ENCODE measurements at regions not wholly inside any gene's neighbourhood (a gene's known extent, or its start where the extent isn't known, plus 50 kb on each side); places are given as distances from the start of the nearest gene placed in this dataset.
"Not testable (repeated sequence)": the region's sequence is repeated elsewhere in the genome, so short reads cannot be mapped to it uniquely, and the experiment has no call there.

DNA sequence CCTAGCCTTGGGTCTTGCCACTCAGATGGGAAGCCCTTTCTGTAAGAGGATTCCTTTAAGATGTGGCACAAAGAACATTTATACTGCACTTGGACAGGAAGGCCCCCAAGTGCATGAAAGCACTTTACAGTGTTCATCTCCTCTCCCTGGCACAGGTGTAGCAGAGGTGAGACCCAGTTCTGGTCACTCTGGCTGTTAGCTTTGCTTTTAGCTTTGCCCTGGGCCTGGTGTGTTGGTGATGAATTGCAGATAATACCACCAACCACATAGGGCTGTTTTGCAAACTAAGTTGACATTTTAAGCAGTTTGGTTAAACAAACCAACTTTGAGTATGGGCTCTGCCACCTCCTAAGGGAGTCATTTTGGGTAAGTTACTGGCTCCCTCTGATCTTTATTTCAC lies 296.3 kb downstream of the BCL2L11 start:
- Mint-ChIP-seq H3K36me3 (ENCODE audit: low read depth) (peaks cover 11% of the 10 kb centered on the region), H3K4me1 (ENCODE audit: low read depth) (peaks cover 20% of the 10 kb centered on the region)
- H3K27ac Mint-ChIP-seq; H3K9me3 Mint-ChIP-seq; H3K27me3 Mint-ChIP-seq (ENCODE audit: low read depth); H3K4me3 Mint-ChIP-seq: not testable (repeated sequence)

- H3K27me3 Mint-ChIP-seq (ENCODE audit: low read depth); H3K9me3 Mint-ChIP-seq; H3K4me3 Mint-ChIP-seq; H3K27ac Mint-ChIP-seq: not testable (repeated sequence)
- peaks cover 16% of the 10 kb centered on the region for H3K4me1 Mint-ChIP-seq (ENCODE audit: low read depth)
- H3K36me3 Mint-ChIP-seq (ENCODE audit: low read depth): peaks cover 12% of the 10 kb centered on the region
These were observed 297.6 kb downstream of the BCL2L11 start for GRCh38 chr2:111418091-111418875.

- H3K36me3 Mint-ChIP-seq (ENCODE audit: low read depth): peaks cover 12% of the 10 kb centered on the region
- H3K27ac Mint-ChIP-seq; H3K9me3 Mint-ChIP-seq; H3K27me3 Mint-ChIP-seq (ENCODE audit: low read depth): not testable (repeated sequence)
- peak overlapping the region; percentile 19 for H3K4me3 Mint-ChIP-seq
- H3K4me1 Mint-ChIP-seq (ENCODE audit: low read depth): peaks cover 15% of the 10 kb centered on the region
These were observed 299.4 kb downstream of the BCL2L11 start for GRCh38 chr2:111420074-111420473.

- not testable (repeated sequence) for H3K27ac Mint-ChIP-seq
These were observed 300.1 kb downstream of the BCL2L11 start for GRCh38 chr2:111420835-111421234.

DNA sequence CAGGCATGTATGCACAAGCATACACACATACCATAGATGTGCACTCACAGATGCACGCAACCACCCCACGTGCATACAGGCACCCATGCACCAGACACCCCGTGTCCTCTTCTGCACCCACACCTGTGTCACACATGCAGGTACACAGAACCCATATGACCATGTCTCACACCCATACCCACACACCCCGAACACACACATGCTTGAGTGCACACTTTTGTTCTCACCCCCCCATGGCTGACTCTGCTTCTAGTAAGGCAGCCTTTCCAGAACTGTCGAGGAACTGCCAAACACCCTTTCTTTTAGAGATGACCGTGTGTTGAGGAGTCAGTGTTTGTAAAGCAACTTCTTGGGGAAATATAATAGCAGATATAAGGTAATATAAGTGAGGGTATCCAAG lies 301.2 kb downstream of the BCL2L11 start:
- Mint-ChIP-seq H3K4me1 (ENCODE audit: low read depth) (peaks cover 22% of the 10 kb centered on the region), H3K36me3 (ENCODE audit: low read depth) (peaks cover 13% of the 10 kb centered on the region)
- not testable (repeated sequence) for H3K9me3 Mint-ChIP-seq; H3K27ac Mint-ChIP-seq; H3K4me3 Mint-ChIP-seq; H3K27me3 Mint-ChIP-seq (ENCODE audit: low read depth)

More at GRCh38 chr2:111420835-111421234, 300.1 kb downstream of the BCL2L11 start:
- not testable (repeated sequence) for H3K4me3 Mint-ChIP-seq; H3K27me3 Mint-ChIP-seq (ENCODE audit: low read depth); H3K9me3 Mint-ChIP-seq
- H3K36me3 Mint-ChIP-seq (ENCODE audit: low read depth): peaks cover 14% of the 10 kb centered on the region
- H3K4me1 Mint-ChIP-seq (ENCODE audit: low read depth): peaks cover 20% of the 10 kb centered on the region

- not testable (repeated sequence) for H3K27ac Mint-ChIP-seq, H3K4me3 Mint-ChIP-seq
These were observed 301.8 kb downstream of the BCL2L11 start for GRCh38 chr2:111422562-111422961.

DNA sequence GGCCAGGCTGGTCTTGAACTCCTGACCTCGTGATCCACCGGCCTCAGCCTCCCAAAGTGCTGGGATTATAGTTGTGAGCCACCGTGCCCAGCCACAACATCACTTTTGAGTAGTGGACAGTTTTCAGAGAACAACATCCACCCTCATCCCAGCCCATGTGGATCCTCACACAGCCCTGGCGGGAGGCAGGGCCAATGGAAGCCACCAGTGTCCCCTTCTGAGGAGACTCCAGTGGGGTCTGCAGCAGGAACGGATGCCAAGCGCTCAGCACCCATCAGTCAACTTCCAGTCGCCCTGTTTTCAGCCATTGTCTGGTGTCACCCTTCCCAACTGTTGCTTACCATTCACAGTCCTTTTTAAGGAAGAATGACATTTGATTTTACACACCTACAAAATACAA lies 302.5 kb downstream of the BCL2L11 start:
- Mint-ChIP-seq H3K4me1 (ENCODE audit: low read depth) (peaks cover 22% of the 10 kb centered on the region), H3K36me3 (ENCODE audit: low read depth) (peaks cover 18% of the 10 kb centered on the region)
- not testable (repeated sequence) for H3K27me3 Mint-ChIP-seq (ENCODE audit: low read depth); H3K9me3 Mint-ChIP-seq; H3K27ac Mint-ChIP-seq; H3K4me3 Mint-ChIP-seq

More at GRCh38 chr2:111422562-111422961, 301.8 kb downstream of the BCL2L11 start:
- Mint-ChIP-seq H3K4me1 (ENCODE audit: low read depth) (peaks cover 22% of the 10 kb centered on the region), H3K36me3 (ENCODE audit: low read depth) (peaks cover 18% of the 10 kb centered on the region)
- not testable (repeated sequence) for H3K9me3 Mint-ChIP-seq; H3K27me3 Mint-ChIP-seq (ENCODE audit: low read depth)

DNA sequence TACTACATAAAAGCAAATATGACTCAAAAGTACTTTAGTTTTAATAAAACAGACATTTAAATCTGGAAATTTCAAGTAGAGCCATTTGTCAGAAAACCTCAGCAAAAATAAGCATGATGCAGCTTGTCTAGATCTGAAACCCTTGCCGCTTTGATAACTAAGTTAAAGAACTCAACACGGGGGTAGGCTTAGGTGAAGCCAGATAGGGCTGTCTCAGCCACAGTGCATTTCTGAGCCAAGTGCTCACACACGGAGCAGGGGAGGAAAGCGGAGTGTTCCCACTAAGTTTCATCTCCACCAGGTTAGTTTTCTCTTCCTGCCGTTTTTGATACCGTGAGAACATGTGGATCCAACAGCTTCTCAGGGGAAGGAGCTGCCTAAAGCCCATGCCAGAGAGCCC lies 303.5 kb downstream of the BCL2L11 start:
- Mint-ChIP-seq H3K36me3 (ENCODE audit: low read depth) (peaks cover 24% of the 10 kb centered on the region), H3K4me1 (ENCODE audit: low read depth) (peaks cover 28% of the 10 kb centered on the region)
- H3K27ac Mint-ChIP-seq; H3K27me3 Mint-ChIP-seq (ENCODE audit: low read depth); H3K9me3 Mint-ChIP-seq; H3K4me3 Mint-ChIP-seq: not testable (repeated sequence)

GRCh38 chr2:111424851-111425309 lies 304.2 kb downstream of the BCL2L11 start:
- H3K36me3 Mint-ChIP-seq (ENCODE audit: low read depth): peaks cover 25% of the 10 kb centered on the region

DNA sequence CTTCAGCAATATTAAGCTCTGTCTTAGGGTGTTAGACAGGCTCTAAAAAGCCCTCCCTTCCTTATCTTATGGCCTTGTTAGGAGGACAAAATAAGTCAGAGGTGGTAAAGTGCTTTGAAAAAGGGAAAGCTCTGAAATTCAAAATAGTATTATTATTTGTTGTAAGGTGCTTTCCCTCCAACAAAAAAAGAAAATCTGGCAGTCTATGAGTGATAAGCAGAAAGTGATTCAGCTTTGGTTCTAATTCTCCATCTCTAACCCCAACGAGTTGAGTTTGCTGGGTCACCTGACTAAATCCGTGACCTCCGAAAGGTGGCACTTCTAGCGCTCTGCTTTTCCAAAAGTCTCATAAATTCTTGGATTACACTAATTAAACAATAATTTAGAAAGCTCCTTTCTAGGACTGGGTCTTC lies 305.1 kb downstream of the BCL2L11 start:
- Mint-ChIP-seq H3K36me3 (ENCODE audit: low read depth) (peaks cover 22% of the 10 kb centered on the region), H3K27ac (peak overlapping the region; percentile 45)

More at GRCh38 chr2:111424851-111425309, 304.2 kb downstream of the BCL2L11 start:
- Mint-ChIP-seq H3K4me1 (ENCODE audit: low read depth) (peaks cover 30% of the 10 kb centered on the region), H3K4me3 (peak overlapping the region; percentile 17)
- not testable (repeated sequence) for H3K9me3 Mint-ChIP-seq; H3K27ac Mint-ChIP-seq; H3K27me3 Mint-ChIP-seq (ENCODE audit: low read depth)

DNA sequence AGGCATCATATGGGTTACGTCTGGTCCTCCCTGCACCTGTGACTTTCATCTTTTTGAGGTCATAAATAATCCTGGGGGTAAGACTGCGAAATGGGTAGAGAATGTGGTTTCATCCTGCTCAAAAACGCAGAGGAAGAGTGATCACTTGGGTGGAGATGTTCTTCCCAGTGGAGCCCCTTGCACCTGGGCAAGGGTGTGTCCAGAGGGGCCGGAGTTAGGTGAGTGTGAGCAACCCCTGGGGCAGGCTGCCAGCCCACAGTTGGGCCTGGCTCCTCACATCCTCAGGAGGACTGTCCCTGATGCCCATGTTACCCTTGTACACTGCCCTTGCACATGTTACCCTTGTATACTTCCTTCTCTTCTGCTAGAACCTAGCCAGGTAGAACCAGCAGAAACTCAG lies 306.6 kb downstream of the BCL2L11 start:
- Mint-ChIP-seq H3K4me1 (ENCODE audit: low read depth) (peaks cover 27% of the 10 kb centered on the region), H3K27ac (peak overlapping the region; percentile 39), H3K36me3 (ENCODE audit: low read depth) (peaks cover 25% of the 10 kb centered on the region)
- H3K9me3 Mint-ChIP-seq; H3K27me3 Mint-ChIP-seq (ENCODE audit: low read depth); H3K4me3 Mint-ChIP-seq: not testable (repeated sequence)

More for the DNA sequence above, 305.1 kb downstream of the BCL2L11 start:
- not testable (repeated sequence) for H3K4me3 Mint-ChIP-seq; H3K27me3 Mint-ChIP-seq (ENCODE audit: low read depth); H3K9me3 Mint-ChIP-seq
- H3K4me1 Mint-ChIP-seq (ENCODE audit: low read depth): peaks cover 25% of the 10 kb centered on the region

DNA sequence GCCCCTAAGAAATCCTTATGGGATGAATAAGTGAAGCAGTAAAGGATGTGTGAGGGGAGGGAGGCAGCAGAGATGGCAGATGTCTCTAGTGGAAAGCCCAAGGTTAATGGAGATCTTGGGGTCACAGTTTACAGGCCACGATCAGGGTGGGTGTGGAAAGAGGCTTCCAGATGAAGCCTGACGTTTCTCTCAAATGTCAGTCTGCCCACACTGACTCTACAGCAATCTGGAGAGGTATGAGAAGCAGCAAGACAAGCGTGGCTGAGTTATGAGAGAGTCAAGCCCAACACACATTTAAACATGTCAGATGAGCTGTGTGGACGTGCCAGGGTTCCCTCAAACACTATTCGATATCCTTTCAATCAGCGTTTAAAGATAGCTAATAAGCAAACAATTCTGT lies 308.2 kb downstream of the BCL2L11 start:
- H3K4me3 Mint-ChIP-seq; H3K9me3 Mint-ChIP-seq; H3K27me3 Mint-ChIP-seq (ENCODE audit: low read depth); H3K27ac Mint-ChIP-seq: not testable (repeated sequence)
- Mint-ChIP-seq H3K36me3 (ENCODE audit: low read depth) (peaks cover 28% of the 10 kb centered on the region), H3K4me1 (ENCODE audit: low read depth) (peaks cover 31% of the 10 kb centered on the region)

GRCh38 chr2:111429353-111429752 lies 308.6 kb downstream of the BCL2L11 start:
- not testable (repeated sequence) for H3K9me3 Mint-ChIP-seq; H3K4me3 Mint-ChIP-seq; H3K27ac Mint-ChIP-seq; H3K27me3 Mint-ChIP-seq (ENCODE audit: low read depth)
- Mint-ChIP-seq H3K4me1 (ENCODE audit: low read depth) (peaks cover 31% of the 10 kb centered on the region), H3K36me3 (ENCODE audit: low read depth) (peaks cover 28% of the 10 kb centered on the region)

- H3K9me3 Mint-ChIP-seq; H3K27me3 Mint-ChIP-seq (ENCODE audit: low read depth); H3K4me3 Mint-ChIP-seq; H3K27ac Mint-ChIP-seq: not testable (repeated sequence)
- peaks cover 25% of the 10 kb centered on the region for H3K36me3 Mint-ChIP-seq (ENCODE audit: low read depth)
- peaks cover 28% of the 10 kb centered on the region for H3K4me1 Mint-ChIP-seq (ENCODE audit: low read depth)
These were observed 310.3 kb downstream of the BCL2L11 start for GRCh38 chr2:111430817-111431661.

- Mint-ChIP-seq H3K36me3 (ENCODE audit: low read depth) (peaks cover 21% of the 10 kb centered on the region), H3K4me1 (ENCODE audit: low read depth) (peaks cover 22% of the 10 kb centered on the region), H3K4me3 (peak overlapping the region; percentile 10)
- not testable (repeated sequence) for H3K9me3 Mint-ChIP-seq; H3K27ac Mint-ChIP-seq; H3K27me3 Mint-ChIP-seq (ENCODE audit: low read depth)
These were observed 311.7 kb downstream of the BCL2L11 start for GRCh38 chr2:111432423-111432822.

Measured in T-helper 1 cell treated with Interleukin-12 subunit alpha and Interleukin-12 subunit beta and Interleukin-4 antibody, amounts not matched to agents 30 μg/mL and 1 μg/mL, for 36 hours (primary cell).